H1 (cell line): ENCODE measurements at regions not wholly inside any gene's neighbourhood (a gene's known extent, or its start where the extent isn't known, plus 50 kb on each side); places are given as distances from the start of the nearest gene placed in this dataset.
A peak's percentile ranks its signal among the peaks of the same experiment; 100 is the strongest.

ENCODE experiments used
- CHD7 ChIP-seq: fragments of 300-600 bp; sonication (generic); IDR thresholded peaks from 2 replicates; pipeline ENCODE4 v1.7.1; 2012; ENCODE audit warnings: low read length, moderate library complexity, mild to moderate bottlenecking, inconsistent platforms; ENCODE audit not compliant: insufficient replicate concordance
- CTBP2 ChIP-seq: IDR thresholded peaks from 2 replicates; pipeline ENCODE4 v1.7.0; 2011; ENCODE audit warnings: borderline replicate concordance, mild to moderate bottlenecking, moderate library complexity, mixed read lengths, low read length; ENCODE audit not compliant: insufficient read depth, insufficient read length
- RAD21 ChIP-seq, 2 experiments: IDR thresholded peaks in 1 of 2; conservative IDR thresholded peaks in 1 of 2; 2 replicates each; pipeline ENCODE4 v1.6.1; 2011; ENCODE audit warnings: low read depth in 2 of 2, low read length in 2 of 2, improper control_type of control experiment in 1 of 2, inconsistent platforms in 1 of 2, mild to moderate bottlenecking in 1 of 2, moderate library complexity in 1 of 2
- RNF2 ChIP-seq: fragments of 200-900, 300-1000 bp; sonication (generic); IDR thresholded peaks from 2 replicates; pipeline ENCODE4 v1.7.1; 2016; ENCODE audit warnings: borderline replicate concordance, low read depth, mild to moderate bottlenecking, antibody characterized with exemption, low read length; ENCODE audit not compliant: poor library complexity, severe bottlenecking; ENCODE audit errors: missing control alignments
- RXRA ChIP-seq: IDR thresholded peaks from 2 replicates; pipeline ENCODE4 v1.6.1; 2011; ENCODE audit warnings: low read depth, mild to moderate bottlenecking, low read length, moderate library complexity; ENCODE audit not compliant: insufficient read depth
- SIN3A ChIP-seq, 2 experiments: IDR thresholded peaks in 1 of 2; conservative IDR thresholded peaks in 1 of 2; 2 replicates each; pipeline ENCODE4 v1.6.1; 2011 to 2012; ENCODE audit warnings: low read length in 2 of 2, improper control_type of control experiment in 1 of 2, low read depth in 1 of 2, mild to moderate bottlenecking in 1 of 2
- SP1 ChIP-seq: IDR thresholded peaks from 2 replicates; pipeline ENCODE4 v1.6.1; 2011; ENCODE audit warnings: low read depth, low read length
- TAF7 ChIP-seq: optimal IDR thresholded peaks from 2 replicates; pipeline ENCODE3; 2011; ENCODE audit warnings: low read depth, mild to moderate bottlenecking, inconsistent platforms, low read length, moderate library complexity, borderline replicate concordance

- TF ChIP-seq CHD7 (peak; percentile 65), SP1 (no peak), SIN3A (conservative IDR thresholded peaks at IDR 0.05 in 1 of 2, IDR thresholded peaks at IDR 0.05 in 1 of 2; ENCODE audit: low read depth in 1 of 2, low read length in 2 of 2) (no peak), CTBP2 (no peak), RAD21 (IDR thresholded peaks at IDR 0.05 in 1 of 2, conservative IDR thresholded peaks at IDR 0.05 in 1 of 2; ENCODE audit: low read depth in 2 of 2, low read length in 2 of 2) (no peak), RNF2 (no peak), RXRA (no peak), TAF7 (no peak)
Measured at GRCh38 chr12:91370086-91370868, 187.7 kb upstream of the DCN start (continued).
